WTC11 (cell line): ENCODE measurements at regions not wholly inside any gene's neighbourhood (a gene's known extent, or its start where the extent isn't known, plus 50 kb on each side); places are given as distances from the start of the nearest gene placed in this dataset.

Experiments
- ATAC-seq: fragments of 200-7000 bp; cut with Tn5 transposase; 2 replicates; pipeline ENCODE4 v1.10.0; 2021; ENCODE audit warnings: mild to moderate bottlenecking, moderate library complexity
- CTCF ChIA-PET: fragments of 300-600 bp; sonication (Branson Sonifier 250); formaldehyde crosslinking; loops from one replicate; lab custom pipeline; 2021; ENCODE audit warnings: antibody characterized with exemption; lab: Charles Lee
- POLR2A ChIA-PET: fragments of 350-600 bp; sonication (Branson Sonifier 250); formaldehyde crosslinking; loops from one replicate; lab custom pipeline; 2021; ENCODE audit warnings: antibody characterized with exemption; lab: Charles Lee
- DNase-seq: peaks from one replicate; pipeline ENCODE4 v3.0.0; 2021; ENCODE audit warnings: low spot score
- H3K27ac Mint-ChIP-seq: 2 replicates; pipeline ENCODE4 v1.8.0; 2021; ENCODE audit warnings: mixed read lengths
- H3K27me3 Mint-ChIP-seq: 2 replicates; pipeline ENCODE4 v1.8.0; 2021; ENCODE audit warnings: low read depth, mild to moderate bottlenecking, moderate library complexity, mixed read lengths
- H3K36me3 Mint-ChIP-seq: 2 replicates; pipeline ENCODE4 v1.8.0; 2021; ENCODE audit warnings: mixed read lengths
- H3K4me1 Mint-ChIP-seq: 2 replicates; pipeline ENCODE4 v1.8.0; 2022; ENCODE audit warnings: mixed read lengths
- H3K4me3 Mint-ChIP-seq: 2 replicates; pipeline ENCODE4 v1.8.0; 2021; ENCODE audit warnings: mild to moderate bottlenecking, moderate library complexity, mixed read lengths
- H3K9me3 Mint-ChIP-seq: 2 replicates; pipeline ENCODE4 v1.8.0; 2021; ENCODE audit warnings: mixed read lengths
- CREM ChIP-seq: sonication (generic); formaldehyde crosslinking; IDR thresholded peaks from 2 replicates; pipeline ENCODE4 v1.8.1; 2022; ENCODE audit warnings: mild to moderate bottlenecking, missing genetic modification reagents, moderate library complexity
- FOXJ3 ChIP-seq: sonication (generic); formaldehyde crosslinking; IDR thresholded peaks from 2 replicates; pipeline ENCODE4 v1.9.0; 2021; ENCODE audit warnings: missing genetic modification reagents, mild to moderate bottlenecking, borderline replicate concordance
- GABPB1 ChIP-seq: sonication (generic); formaldehyde crosslinking; IDR thresholded peaks from 2 replicates; pipeline ENCODE4 v1.8.1; 2023; ENCODE audit warnings: mild to moderate bottlenecking, missing genetic modification reagents
- GRHL2 ChIP-seq: fragments of 250-450 bp; sonication (Bioruptor Pico); IDR thresholded peaks from 2 replicates; pipeline ENCODE4 v1.8.0; 2022; ENCODE audit warnings: mild to moderate bottlenecking, moderate library complexity; ENCODE audit not compliant: insufficient replicate concordance, severe bottlenecking
- JUN ChIP-seq: sonication (generic); formaldehyde crosslinking; IDR thresholded peaks from 2 replicates; pipeline ENCODE4 v1.8.0; 2023; ENCODE audit warnings: mild to moderate bottlenecking, missing genetic modification reagents
- KAT7 ChIP-seq: sonication (generic); formaldehyde crosslinking; IDR thresholded peaks from 2 replicates; pipeline ENCODE4 v1.8.1; 2023; ENCODE audit warnings: missing genetic modification reagents, mild to moderate bottlenecking, borderline replicate concordance
- MXD4 ChIP-seq: fragments of 250-450 bp; sonication (Bioruptor Pico); IDR thresholded peaks from 2 replicates; pipeline ENCODE4 v1.8.0; 2021; ENCODE audit warnings: mild to moderate bottlenecking, moderate library complexity, borderline replicate concordance
- NFE2L1 ChIP-seq: sonication (generic); formaldehyde crosslinking; IDR thresholded peaks from 2 replicates; pipeline ENCODE4 v1.8.1; 2023; ENCODE audit warnings: missing genetic modification reagents
- NFYB ChIP-seq: sonication (generic); formaldehyde crosslinking; conservative IDR thresholded peaks from 2 replicates; pipeline ENCODE4 v1.8.0; 2022; ENCODE audit warnings: low read depth, missing genetic modification reagents
- NR3C1 ChIP-seq: sonication (generic); formaldehyde crosslinking; conservative IDR thresholded peaks from 2 replicates; pipeline ENCODE4 v1.8.1; 2023; ENCODE audit warnings: low read depth, mild to moderate bottlenecking, missing genetic modification reagents
- RELA ChIP-seq: sonication (generic); formaldehyde crosslinking; IDR thresholded peaks from 2 replicates; pipeline ENCODE4 v1.8.1; 2022; ENCODE audit warnings: missing genetic modification reagents, mild to moderate bottlenecking, borderline replicate concordance
- RORB ChIP-seq: fragments of 250-450 bp; sonication (Bioruptor Pico); IDR thresholded peaks from 2 replicates; pipeline ENCODE4 v1.9.0; 2021; ENCODE audit warnings: mild to moderate bottlenecking
- SOX15 ChIP-seq: fragments of 250-450 bp; sonication (Bioruptor Pico); IDR thresholded peaks from 2 replicates; pipeline ENCODE4 v1.9.0; 2021; ENCODE audit warnings: mild to moderate bottlenecking
- TCF7 ChIP-seq: sonication (generic); formaldehyde crosslinking; IDR thresholded peaks from 2 replicates; pipeline ENCODE4 v1.8.0; 2022; ENCODE audit warnings: mild to moderate bottlenecking, low read depth, missing genetic modification reagents, moderate library complexity
- TEAD1 ChIP-seq: sonication (generic); formaldehyde crosslinking; IDR thresholded peaks from 2 replicates; pipeline ENCODE4 v1.8.0; 2022; ENCODE audit warnings: mild to moderate bottlenecking, missing genetic modification reagents
- TP53 ChIP-seq: sonication (generic); formaldehyde crosslinking; IDR thresholded peaks from 2 replicates; pipeline ENCODE4 v1.8.1; 2023; ENCODE audit warnings: mild to moderate bottlenecking, missing genetic modification reagents
- ZBTB21 ChIP-seq: sonication (generic); formaldehyde crosslinking; IDR thresholded peaks from 2 replicates; pipeline ENCODE4 v1.8.1; 2023; ENCODE audit warnings: mild to moderate bottlenecking, missing genetic modification reagents, borderline replicate concordance
- ZNF138 ChIP-seq: sonication (generic); formaldehyde crosslinking; conservative IDR thresholded peaks from 2 replicates; pipeline ENCODE4 v1.8.1; 2022; ENCODE audit warnings: mild to moderate bottlenecking, moderate library complexity, missing genetic modification reagents
- ZNF232 ChIP-seq: sonication (generic); formaldehyde crosslinking; IDR thresholded peaks from 2 replicates; pipeline ENCODE4 v1.8.0; 2022; ENCODE audit warnings: mild to moderate bottlenecking, missing genetic modification reagents
- ZNF416 ChIP-seq: fragments of 250-450 bp; sonication (Bioruptor Pico); IDR thresholded peaks from 2 replicates; pipeline ENCODE4 v1.9.0; 2021; ENCODE audit warnings: mild to moderate bottlenecking, inconsistent platforms
- TF ChIP-seq, protein P1 (sequence below): sonication (generic); formaldehyde crosslinking; IDR thresholded peaks from 2 replicates; pipeline ENCODE4 v1.8.1; 2023; ENCODE audit warnings: mild to moderate bottlenecking, missing genetic modification reagents
- TF ChIP-seq, protein P2 (sequence below): sonication (generic); formaldehyde crosslinking; IDR thresholded peaks from 2 replicates; pipeline ENCODE4 v1.8.1; 2023; ENCODE audit warnings: mild to moderate bottlenecking, moderate library complexity, missing genetic modification reagents
- TF ChIP-seq, protein P3 (sequence below): sonication (generic); formaldehyde crosslinking; IDR thresholded peaks from 2 replicates; pipeline ENCODE4 v1.8.1; 2022; ENCODE audit warnings: low read depth, mild to moderate bottlenecking, moderate library complexity, missing genetic modification reagents, borderline replicate concordance
- TF ChIP-seq, protein P4 (sequence below): sonication (generic); formaldehyde crosslinking; IDR thresholded peaks from 2 replicates; pipeline ENCODE4 v1.8.0; 2023; ENCODE audit warnings: missing genetic modification reagents
- TF ChIP-seq, protein P5 (sequence below): sonication (generic); formaldehyde crosslinking; IDR thresholded peaks from 2 replicates; pipeline ENCODE4 v1.8.1; 2023; ENCODE audit warnings: mild to moderate bottlenecking, missing genetic modification reagents, moderate library complexity
- TF ChIP-seq, protein P6 (sequence below): sonication (generic); formaldehyde crosslinking; conservative IDR thresholded peaks from 2 replicates; pipeline ENCODE4 v1.8.1; 2023; ENCODE audit warnings: mild to moderate bottlenecking, low read depth, missing genetic modification reagents, moderate library complexity
- TF ChIP-seq, protein P7 (sequence below): sonication (generic); formaldehyde crosslinking; IDR thresholded peaks from 2 replicates; pipeline ENCODE4 v1.8.0; 2022; ENCODE audit warnings: mild to moderate bottlenecking, missing genetic modification reagents

DNA sequence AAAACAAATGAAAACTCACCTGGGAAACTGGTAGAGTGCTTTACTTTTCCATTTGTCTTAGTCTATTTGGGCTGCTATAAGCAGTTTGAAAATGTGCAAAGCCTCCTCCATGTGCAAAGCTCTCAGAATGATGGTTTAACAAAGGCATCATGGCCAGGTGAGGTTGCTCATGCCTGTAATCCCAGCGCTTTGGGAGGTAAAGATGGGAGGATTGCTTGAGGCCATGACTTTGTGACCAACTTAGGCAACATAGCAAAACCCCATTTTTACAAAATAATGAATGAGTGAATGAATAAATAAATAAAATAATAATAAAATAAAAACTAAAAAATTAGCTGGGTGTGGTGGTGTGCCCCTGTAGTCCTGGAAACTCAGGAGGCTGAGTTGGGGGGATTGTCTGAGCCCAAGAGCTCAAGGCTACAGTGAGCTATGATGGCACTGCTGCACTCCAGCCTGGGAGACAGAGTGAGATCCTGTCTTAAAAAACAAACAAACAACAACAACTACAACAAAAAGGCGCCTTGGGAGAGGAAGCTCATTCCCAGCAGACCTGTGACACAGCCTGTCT, 71.8 kb downstream of the MYCN start:
- no peak for TF ChIP-seq TEAD1 (CRISPR knock-in tag)
- no peak for TF ChIP-seq RELA (CRISPR knock-in tag)
- TF ChIP-seq CREM (CRISPR knock-in tag), result no peak
- TF ChIP-seq, protein P1, sequence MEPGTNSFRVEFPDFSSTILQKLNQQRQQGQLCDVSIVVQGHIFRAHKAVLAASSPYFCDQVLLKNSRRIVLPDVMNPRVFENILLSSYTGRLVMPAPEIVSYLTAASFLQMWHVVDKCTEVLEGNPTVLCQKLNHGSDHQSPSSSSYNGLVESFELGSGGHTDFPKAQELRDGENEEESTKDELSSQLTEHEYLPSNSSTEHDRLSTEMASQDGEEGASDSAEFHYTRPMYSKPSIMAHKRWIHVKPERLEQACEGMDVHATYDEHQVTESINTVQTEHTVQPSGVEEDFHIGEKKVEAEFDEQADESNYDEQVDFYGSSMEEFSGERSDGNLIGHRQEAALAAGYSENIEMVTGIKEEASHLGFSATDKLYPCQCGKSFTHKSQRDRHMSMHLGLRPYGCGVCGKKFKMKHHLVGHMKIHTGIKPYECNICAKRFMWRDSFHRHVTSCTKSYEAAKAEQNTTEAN, result no peak
- no peak for TF ChIP-seq RORB (CRISPR knock-in tag)
- TF ChIP-seq, protein P2, sequence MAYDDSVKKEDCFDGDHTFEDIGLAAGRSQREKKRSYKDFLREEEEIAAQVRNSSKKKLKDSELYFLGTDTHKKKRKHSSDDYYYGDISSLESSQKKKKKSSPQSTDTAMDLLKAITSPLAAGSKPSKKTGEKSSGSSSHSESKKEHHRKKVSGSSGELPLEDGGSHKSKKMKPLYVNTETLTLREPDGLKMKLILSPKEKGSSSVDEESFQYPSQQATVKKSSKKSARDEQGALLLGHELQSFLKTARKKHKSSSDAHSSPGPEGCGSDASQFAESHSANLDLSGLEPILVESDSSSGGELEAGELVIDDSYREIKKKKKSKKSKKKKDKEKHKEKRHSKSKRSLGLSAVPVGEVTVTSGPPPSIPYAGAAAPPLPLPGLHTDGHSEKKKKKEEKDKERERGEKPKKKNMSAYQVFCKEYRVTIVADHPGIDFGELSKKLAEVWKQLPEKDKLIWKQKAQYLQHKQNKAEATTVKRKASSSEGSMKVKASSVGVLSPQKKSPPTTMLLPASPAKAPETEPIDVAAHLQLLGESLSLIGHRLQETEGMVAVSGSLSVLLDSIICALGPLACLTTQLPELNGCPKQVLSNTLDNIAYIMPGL (CRISPR knock-in tag), result no peak
- no peak for TF ChIP-seq ZNF138 (CRISPR knock-in tag)
- no peak for TF ChIP-seq NFE2L1
- no peak for TF ChIP-seq NR3C1 (CRISPR knock-in tag)
- no peak for TF ChIP-seq FOXJ3 (CRISPR knock-in tag)
- TF ChIP-seq GRHL2, result no peak
- no peak for TF ChIP-seq NFYB
- no peak for TF ChIP-seq MXD4
- TF ChIP-seq, protein P3, sequence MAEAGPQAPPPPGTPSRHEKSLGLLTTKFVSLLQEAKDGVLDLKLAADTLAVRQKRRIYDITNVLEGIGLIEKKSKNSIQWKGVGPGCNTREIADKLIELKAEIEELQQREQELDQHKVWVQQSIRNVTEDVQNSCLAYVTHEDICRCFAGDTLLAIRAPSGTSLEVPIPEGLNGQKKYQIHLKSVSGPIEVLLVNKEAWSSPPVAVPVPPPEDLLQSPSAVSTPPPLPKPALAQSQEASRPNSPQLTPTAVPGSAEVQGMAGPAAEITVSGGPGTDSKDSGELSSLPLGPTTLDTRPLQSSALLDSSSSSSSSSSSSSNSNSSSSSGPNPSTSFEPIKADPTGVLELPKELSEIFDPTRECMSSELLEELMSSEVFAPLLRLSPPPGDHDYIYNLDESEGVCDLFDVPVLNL (CRISPR knock-in tag), result no peak
- no peak for TF ChIP-seq JUN (CRISPR knock-in tag)
- Mint-ChIP-seq H3K27ac (no peak overlapping the region; the same call in 1 of the 2 replicates), H3K9me3 (no peaks in the 10 kb centered on the region), H3K27me3 (peaks cover 2% of the 10 kb centered on the region; the same call in 1 of the 2 replicates), H3K36me3 (no peaks in the 10 kb centered on the region), H3K4me1 (peaks cover 42% of the 10 kb centered on the region), H3K4me3 (peak overlapping the region; percentile 7; the same call in 1 of the 2 replicates)
- ChIA-PET POLR2A (no interaction called here), CTCF (interaction anchor here (1.0 to 1.9 kb wide), 5 partner anchors 9 to 92 kb away, joined by 3 to 9 read pairs (median 5); no protein-coding TSS in a partner anchor)
- ATAC-seq (no peak; the same call in 1 of the 2 replicates), DNase-seq (no peak)

DNA sequence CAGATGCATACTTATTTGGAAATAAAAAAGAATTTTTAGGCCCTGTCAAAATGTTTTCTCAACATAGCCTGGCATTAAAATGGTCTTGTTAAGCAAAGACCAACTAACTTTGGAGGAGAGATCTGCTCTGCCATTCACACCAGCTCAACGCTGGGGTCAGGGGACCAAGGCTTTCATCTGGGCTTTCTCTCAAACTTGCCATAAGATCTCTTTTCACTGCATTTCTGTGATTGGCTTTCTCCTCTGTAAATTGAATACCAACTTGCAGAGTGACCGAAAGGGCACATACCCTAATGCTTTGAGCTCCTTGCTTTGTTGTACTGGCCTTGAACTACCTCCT, 71.2 kb downstream of the MYCN start:
- DNase-seq (no peak), ATAC-seq (no peak)
- ChIA-PET POLR2A (no interaction called here), CTCF (interaction anchor here (1.3 to 1.9 kb wide), 4 partner anchors 10 to 72 kb away, joined by 4 to 9 read pairs (median 6); no protein-coding TSS in a partner anchor)
- Mint-ChIP-seq H3K36me3 (no peaks in the 10 kb centered on the region), H3K27me3 (peaks cover 2% of the 10 kb centered on the region; the same call in 1 of the 2 replicates), H3K4me1 (peaks cover 42% of the 10 kb centered on the region), H3K4me3 (no peak overlapping the region), H3K9me3 (no peaks in the 10 kb centered on the region), H3K27ac (no peak overlapping the region)
- TF ChIP-seq ZNF416 (CRISPR knock-in tag), result no peak
- no peak for TF ChIP-seq SOX15 (CRISPR knock-in tag)
- TF ChIP-seq, protein P4, sequence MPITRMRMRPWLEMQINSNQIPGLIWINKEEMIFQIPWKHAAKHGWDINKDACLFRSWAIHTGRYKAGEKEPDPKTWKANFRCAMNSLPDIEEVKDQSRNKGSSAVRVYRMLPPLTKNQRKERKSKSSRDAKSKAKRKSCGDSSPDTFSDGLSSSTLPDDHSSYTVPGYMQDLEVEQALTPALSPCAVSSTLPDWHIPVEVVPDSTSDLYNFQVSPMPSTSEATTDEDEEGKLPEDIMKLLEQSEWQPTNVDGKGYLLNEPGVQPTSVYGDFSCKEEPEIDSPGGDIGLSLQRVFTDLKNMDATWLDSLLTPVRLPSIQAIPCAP, result no peak
- TF ChIP-seq, protein P5, sequence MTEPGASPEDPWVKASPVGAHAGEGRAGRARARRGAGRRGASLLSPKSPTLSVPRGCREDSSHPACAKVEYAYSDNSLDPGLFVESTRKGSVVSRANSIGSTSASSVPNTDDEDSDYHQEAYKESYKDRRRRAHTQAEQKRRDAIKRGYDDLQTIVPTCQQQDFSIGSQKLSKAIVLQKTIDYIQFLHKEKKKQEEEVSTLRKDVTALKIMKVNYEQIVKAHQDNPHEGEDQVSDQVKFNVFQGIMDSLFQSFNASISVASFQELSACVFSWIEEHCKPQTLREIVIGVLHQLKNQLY (CRISPR knock-in tag), result no peak
- TF ChIP-seq TCF7 (CRISPR knock-in tag), result no peak
- TF ChIP-seq TP53, result no peak
- TF ChIP-seq GABPB1 (CRISPR knock-in tag), result no peak
- TF ChIP-seq KAT7 (CRISPR knock-in tag), result no peak
- TF ChIP-seq, protein P6, sequence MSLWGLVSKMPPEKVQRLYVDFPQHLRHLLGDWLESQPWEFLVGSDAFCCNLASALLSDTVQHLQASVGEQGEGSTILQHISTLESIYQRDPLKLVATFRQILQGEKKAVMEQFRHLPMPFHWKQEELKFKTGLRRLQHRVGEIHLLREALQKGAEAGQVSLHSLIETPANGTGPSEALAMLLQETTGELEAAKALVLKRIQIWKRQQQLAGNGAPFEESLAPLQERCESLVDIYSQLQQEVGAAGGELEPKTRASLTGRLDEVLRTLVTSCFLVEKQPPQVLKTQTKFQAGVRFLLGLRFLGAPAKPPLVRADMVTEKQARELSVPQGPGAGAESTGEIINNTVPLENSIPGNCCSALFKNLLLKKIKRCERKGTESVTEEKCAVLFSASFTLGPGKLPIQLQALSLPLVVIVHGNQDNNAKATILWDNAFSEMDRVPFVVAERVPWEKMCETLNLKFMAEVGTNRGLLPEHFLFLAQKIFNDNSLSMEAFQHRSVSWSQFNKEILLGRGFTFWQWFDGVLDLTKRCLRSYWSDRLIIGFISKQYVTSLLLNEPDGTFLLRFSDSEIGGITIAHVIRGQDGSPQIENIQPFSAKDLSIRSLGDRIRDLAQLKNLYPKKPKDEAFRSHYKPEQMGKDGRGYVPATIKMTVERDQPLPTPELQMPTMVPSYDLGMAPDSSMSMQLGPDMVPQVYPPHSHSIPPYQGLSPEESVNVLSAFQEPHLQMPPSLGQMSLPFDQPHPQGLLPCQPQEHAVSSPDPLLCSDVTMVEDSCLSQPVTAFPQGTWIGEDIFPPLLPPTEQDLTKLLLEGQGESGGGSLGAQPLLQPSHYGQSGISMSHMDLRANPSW, result no peak
- TF ChIP-seq, protein P7, sequence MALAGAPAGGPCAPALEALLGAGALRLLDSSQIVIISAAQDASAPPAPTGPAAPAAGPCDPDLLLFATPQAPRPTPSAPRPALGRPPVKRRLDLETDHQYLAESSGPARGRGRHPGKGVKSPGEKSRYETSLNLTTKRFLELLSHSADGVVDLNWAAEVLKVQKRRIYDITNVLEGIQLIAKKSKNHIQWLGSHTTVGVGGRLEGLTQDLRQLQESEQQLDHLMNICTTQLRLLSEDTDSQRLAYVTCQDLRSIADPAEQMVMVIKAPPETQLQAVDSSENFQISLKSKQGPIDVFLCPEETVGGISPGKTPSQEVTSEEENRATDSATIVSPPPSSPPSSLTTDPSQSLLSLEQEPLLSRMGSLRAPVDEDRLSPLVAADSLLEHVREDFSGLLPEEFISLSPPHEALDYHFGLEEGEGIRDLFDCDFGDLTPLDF (CRISPR knock-in tag), result no peak
- no peak for TF ChIP-seq FOXJ3 (CRISPR knock-in tag)
- TF ChIP-seq ZBTB21 (CRISPR knock-in tag), result no peak
- TF ChIP-seq ZNF232 (CRISPR knock-in tag), result no peak
